Fibroblast of lung (primary cell): ENCODE measurements at regions not wholly inside any gene's neighbourhood (a gene's known extent, or its start where the extent isn't known, plus 50 kb on each side); places are given as distances from the start of the nearest gene placed in this dataset.

Experiments
- DNase-seq, 2 donors: peaks; one replicate each; pipeline versions ENCODE4 v3.0.0 to v3.0.0-alpha.2; 2010; ENCODE audit warnings: low read depth in 2 of 2
- H2AFZ ChIP-seq: 2 replicates; pipeline ENCODE4 v1.5.1; 2012; ENCODE audit warnings: low read length, control low read depth, inconsistent platforms
- H3K27ac ChIP-seq: 2 replicates; pipeline ENCODE4 v1.5.1; 2011; ENCODE audit warnings: low read length, control low read depth; ENCODE audit not compliant: insufficient read depth
- H3K27me3 ChIP-seq: 2 replicates; pipeline ENCODE4 v1.5.1; 2011; ENCODE audit warnings: mild to moderate bottlenecking, low read length; ENCODE audit not compliant: control insufficient read depth, insufficient read depth
- H3K36me3 ChIP-seq: 2 replicates; pipeline ENCODE4 v1.5.1; 2011; ENCODE audit warnings: low read length; ENCODE audit not compliant: control insufficient read depth, insufficient read depth
- H3K4me1 ChIP-seq: 2 replicates; pipeline ENCODE4 v1.5.1; 2011; ENCODE audit warnings: low read length; ENCODE audit not compliant: control insufficient read depth, insufficient read depth; ENCODE audit errors: extremely low read depth
- H3K4me2 ChIP-seq: 2 replicates; pipeline ENCODE4 v1.5.1; 2011; ENCODE audit warnings: low read length, control low read depth; ENCODE audit not compliant: insufficient read depth; ENCODE audit errors: extremely low read depth
- H3K4me3 ChIP-seq, 4 experiments: fragments of 200-600 bp in 1 of 4; sonication (generic) in 1 of 4; replicated peaks in 1 of 4; 2 replicates each; pipeline ENCODE4 v1.5.1; 2011 to 2016; ENCODE audit warnings: low read length in 4 of 4, low read depth in 3 of 4, mild to moderate bottlenecking in 3 of 4, control low read depth in 2 of 4, inconsistent platforms in 1 of 4, mixed read lengths in 1 of 4; ENCODE audit not compliant: insufficient read depth in 1 of 4; ENCODE audit errors: control extremely low read depth in 1 of 4
- H3K79me2 ChIP-seq: 2 replicates; pipeline ENCODE4 v1.5.1; 2012; ENCODE audit warnings: mild to moderate bottlenecking, low read length, inconsistent platforms; ENCODE audit not compliant: control insufficient read depth, insufficient read depth
- H3K9ac ChIP-seq: 2 replicates; pipeline ENCODE4 v1.5.1; 2011; ENCODE audit warnings: mild to moderate bottlenecking, low read length, control low read depth; ENCODE audit not compliant: insufficient read depth
- H3K9me3 ChIP-seq: 2 replicates; pipeline ENCODE4 v1.5.1; 2012; ENCODE audit warnings: low read depth, low read length; ENCODE audit not compliant: control insufficient read depth, insufficient read depth
- H4K20me1 ChIP-seq: 2 replicates; pipeline ENCODE4 v1.5.1; 2011; ENCODE audit warnings: low read length; ENCODE audit not compliant: control insufficient read depth, insufficient read depth; ENCODE audit errors: extremely low read depth
- CTCF ChIP-seq, 2 donors: IDR thresholded peaks in 1 of 2; conservative IDR thresholded peaks in 1 of 2; 1 replicate in 1 of 2; 2 replicates in 1 of 2; pipeline ENCODE4 v1.5.1; 2011 to 2012; ENCODE audit warnings: low read length in 2 of 2, control low read depth in 1 of 2, inconsistent platforms in 1 of 2, low read depth in 1 of 2, mild to moderate bottlenecking in 1 of 2
- EZH2 ChIP-seq: IDR thresholded peaks from 2 replicates; pipeline ENCODE4 v1.5.1; 2012; ENCODE audit warnings: low read length, control low read depth, mild to moderate bottlenecking; ENCODE audit errors: missing control alignments

- Histone ChIP-seq H3K4me2 (no peak overlapping the region), H3K79me2 (no peaks in the 10 kb centered on the region), H3K9me3 (no peaks in the 10 kb centered on the region), H3K9ac (no peak overlapping the region), H3K4me1 (no peaks in the 10 kb centered on the region), H4K20me1 (no peaks in the 10 kb centered on the region), H3K36me3 (no peaks in the 10 kb centered on the region), H3K27ac (no peak overlapping the region), H2AFZ (no peak overlapping the region), H3K27me3 (no peaks in the 10 kb centered on the region), H3K4me3 (no peak overlapping the region)
- no peak for TF ChIP-seq CTCF (conservative IDR thresholded peaks at IDR 0.05 in 1 of 2, IDR thresholded peaks at IDR 0.05 in 1 of 2; ENCODE audit: low read depth in 1 of 2, low read length in 2 of 2)
- no peak for TF ChIP-seq EZH2
- DNase-seq: no peak
These were observed 79.0 kb upstream of the TLR4 start for GRCh38 chr9:117625154-117625553.

- Histone ChIP-seq H3K4me1 (no peaks in the 10 kb centered on the region), H3K9ac (no peak overlapping the region), H3K4me3 (no peak overlapping the region), H3K9me3 (no peaks in the 10 kb centered on the region), H3K79me2 (no peaks in the 10 kb centered on the region), H3K27ac (no peak overlapping the region), H3K4me2 (no peak overlapping the region), H3K27me3 (no peaks in the 10 kb centered on the region), H2AFZ (no peak overlapping the region), H4K20me1 (no peaks in the 10 kb centered on the region), H3K36me3 (no peaks in the 10 kb centered on the region)
- peak in 1 of 2 donors; percentile 6 for DNase-seq
- TF ChIP-seq EZH2 (no peak), CTCF (conservative IDR thresholded peaks at IDR 0.05 in 1 of 2, IDR thresholded peaks at IDR 0.05 in 1 of 2; ENCODE audit: low read depth in 1 of 2, low read length in 2 of 2) (no peak)
These were observed 80.1 kb upstream of the TLR4 start for GRCh38 chr9:117624106-117624505.

GRCh38 chr9:117622347-117622746, 81.9 kb upstream of the TLR4 start:
- Histone ChIP-seq H3K79me2 (no peaks in the 10 kb centered on the region), H3K27ac (no peak overlapping the region), H3K4me1 (no peaks in the 10 kb centered on the region), H3K4me2 (no peak overlapping the region), H2AFZ (no peak overlapping the region), H3K36me3 (no peaks in the 10 kb centered on the region), H3K9me3 (no peaks in the 10 kb centered on the region), H3K27me3 (no peaks in the 10 kb centered on the region), H3K9ac (no peak overlapping the region), H3K4me3 (no peak overlapping the region), H4K20me1 (no peaks in the 10 kb centered on the region)
- no peak for DNase-seq
- TF ChIP-seq EZH2: no peak
- no peak for TF ChIP-seq CTCF (conservative IDR thresholded peaks at IDR 0.05 in 1 of 2, IDR thresholded peaks at IDR 0.05 in 1 of 2; ENCODE audit: low read depth in 1 of 2, low read length in 2 of 2)
